ENCODE measurements at regions not wholly inside any gene's neighbourhood (a gene's known extent, or its start where the extent isn't known, plus 50 kb on each side); places are given as distances from the start of the nearest gene placed in this dataset.

GRCh38 chr1:213362598-213362997 lies 311.6 kb downstream of the RPS6KC1 start:
- no peak for TF ChIP-seq POLR2A (IDR thresholded peaks at IDR 0.05; ENCODE audit: low read depth)
- TF ChIP-seq EP300 (IDR thresholded peaks at IDR 0.05): no peak
- TF ChIP-seq CTCF (IDR thresholded peaks at IDR 0.05): no peak
- no peak for TF ChIP-seq POLR2AphosphoS5 (IDR thresholded peaks at IDR 0.05)
